ENCODE measurements at regions not wholly inside any gene's neighbourhood (a gene's known extent, or its start where the extent isn't known, plus 50 kb on each side); places are given as distances from the start of the nearest gene placed in this dataset.

DNA sequence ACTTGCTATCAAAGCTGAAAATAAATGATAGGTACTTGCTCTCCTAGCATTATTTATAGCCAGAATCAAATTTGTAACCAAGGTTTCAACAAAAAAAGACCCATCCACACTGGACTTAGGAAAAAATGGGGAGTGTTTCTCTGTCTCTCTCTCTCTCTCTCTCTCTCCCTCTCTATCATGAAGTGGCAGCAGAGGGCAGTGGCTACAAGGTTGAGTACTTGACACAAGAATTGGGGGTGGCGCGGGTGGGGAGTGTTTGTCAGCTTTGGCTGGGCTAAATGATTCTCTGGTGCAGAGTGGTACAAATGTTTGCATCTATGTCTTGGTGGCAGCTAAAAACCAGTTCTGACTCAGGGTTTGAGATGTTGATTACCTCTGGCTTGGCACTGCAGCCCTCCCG lies 85.0 kb downstream of the RBM43 start:
- Histone ChIP-seq H3K4me2 (ENCODE audit: low read length) (no peak overlapping the region), H2AFZ (ENCODE audit: low read depth, low read length) (no peak overlapping the region), H3K36me3 (replicated peaks; ENCODE audit: low read depth, low read length) (no peaks in the 10 kb centered on the region), H3K27me3 (ENCODE audit: low read depth, low read length) (peaks cover 7% of the 10 kb centered on the region), H3K27ac (ENCODE audit: low read length) (no peak overlapping the region), H3K79me2 (ENCODE audit: low read length) (no peaks in the 10 kb centered on the region), H4K20me1 (ENCODE audit: insufficient read depth, low read length) (no peaks in the 10 kb centered on the region), H3K9me3 (ENCODE audit: insufficient read depth, low read length) (no peaks in the 10 kb centered on the region), H3K4me3 (ENCODE audit: low read length) (no peak overlapping the region), H3K4me1 (ENCODE audit: low read length) (0 out of 2 replicates have a peak, but pooled peaks cover 5% of the 10 kb centered on the region), H3K9ac (ENCODE audit: low read length) (no peak overlapping the region)
- TF ChIP-seq EZH2phosphoT487 (IDR thresholded peaks at IDR 0.05; ENCODE audit: low read depth), result no peak
- TF ChIP-seq, protein P1, sequence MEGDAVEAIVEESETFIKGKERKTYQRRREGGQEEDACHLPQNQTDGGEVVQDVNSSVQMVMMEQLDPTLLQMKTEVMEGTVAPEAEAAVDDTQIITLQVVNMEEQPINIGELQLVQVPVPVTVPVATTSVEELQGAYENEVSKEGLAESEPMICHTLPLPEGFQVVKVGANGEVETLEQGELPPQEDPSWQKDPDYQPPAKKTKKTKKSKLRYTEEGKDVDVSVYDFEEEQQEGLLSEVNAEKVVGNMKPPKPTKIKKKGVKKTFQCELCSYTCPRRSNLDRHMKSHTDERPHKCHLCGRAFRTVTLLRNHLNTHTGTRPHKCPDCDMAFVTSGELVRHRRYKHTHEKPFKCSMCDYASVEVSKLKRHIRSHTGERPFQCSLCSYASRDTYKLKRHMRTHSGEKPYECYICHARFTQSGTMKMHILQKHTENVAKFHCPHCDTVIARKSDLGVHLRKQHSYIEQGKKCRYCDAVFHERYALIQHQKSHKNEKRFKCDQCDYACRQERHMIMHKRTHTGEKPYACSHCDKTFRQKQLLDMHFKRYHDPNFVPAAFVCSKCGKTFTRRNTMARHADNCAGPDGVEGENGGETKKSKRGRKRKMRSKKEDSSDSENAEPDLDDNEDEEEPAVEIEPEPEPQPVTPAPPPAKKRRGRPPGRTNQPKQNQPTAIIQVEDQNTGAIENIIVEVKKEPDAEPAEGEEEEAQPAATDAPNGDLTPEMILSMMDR (IDR thresholded peaks at IDR 0.05; ENCODE audit: low read depth, low read length), result peak; percentile 25

DNA sequence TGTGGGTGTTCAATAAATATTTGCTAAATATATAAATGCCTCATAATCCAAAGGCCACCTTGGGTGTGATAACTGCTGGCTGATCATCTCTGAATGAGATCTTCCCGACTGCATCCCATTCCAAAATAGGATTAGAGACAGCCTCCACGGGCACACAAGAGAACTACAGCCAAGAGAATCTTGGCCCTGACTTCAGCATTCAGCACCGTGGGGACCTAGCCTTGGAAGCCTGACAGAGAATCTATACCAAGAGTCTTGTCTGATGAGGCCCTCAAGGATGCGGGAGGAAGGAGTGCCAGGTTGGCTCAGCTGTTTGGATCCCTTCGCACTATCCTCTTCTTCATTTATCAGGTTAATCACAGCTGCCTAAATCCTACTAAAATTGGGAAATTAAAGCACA lies 85.8 kb downstream of the RBM43 start:
- Histone ChIP-seq H3K9ac (ENCODE audit: low read length) (no peak overlapping the region), H3K36me3 (replicated peaks; ENCODE audit: low read depth, low read length) (no peaks in the 10 kb centered on the region), H3K9me3 (ENCODE audit: insufficient read depth, low read length) (no peaks in the 10 kb centered on the region), H3K4me3 (ENCODE audit: low read length) (no peak overlapping the region), H4K20me1 (ENCODE audit: insufficient read depth, low read length) (no peaks in the 10 kb centered on the region), H2AFZ (ENCODE audit: low read depth, low read length) (no peak overlapping the region), H3K4me1 (ENCODE audit: low read length) (0 out of 2 replicates have a peak, but pooled peaks cover 5% of the 10 kb centered on the region), H3K4me2 (ENCODE audit: low read length) (no peak overlapping the region), H3K79me2 (ENCODE audit: low read length) (no peaks in the 10 kb centered on the region), H3K27me3 (ENCODE audit: low read depth, low read length) (peaks cover 6% of the 10 kb centered on the region), H3K27ac (ENCODE audit: low read length) (no peak overlapping the region)
- TF ChIP-seq, protein P1 (IDR thresholded peaks at IDR 0.05; ENCODE audit: low read depth, low read length), result no peak
- TF ChIP-seq EZH2phosphoT487 (IDR thresholded peaks at IDR 0.05; ENCODE audit: low read depth), result no peak

DNA sequence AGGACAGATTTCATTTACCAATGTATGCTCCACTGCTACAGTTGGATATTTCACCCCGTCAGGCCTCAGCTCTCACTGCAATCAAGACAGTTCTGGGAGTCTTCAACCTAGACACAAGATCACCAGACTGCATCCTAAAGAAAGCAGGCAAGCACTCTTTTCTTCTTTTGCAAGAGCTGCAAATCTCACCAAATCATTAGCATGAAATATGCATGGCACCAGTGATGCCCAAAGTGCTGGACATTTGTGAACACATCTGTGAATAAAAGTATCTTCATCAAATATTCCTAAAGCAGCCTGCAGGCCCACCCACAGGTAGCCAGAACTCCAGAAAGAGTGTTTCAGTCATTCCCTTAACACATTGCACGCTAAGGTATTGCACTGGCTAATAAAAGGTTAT lies 87.5 kb downstream of the RBM43 start:
- Histone ChIP-seq H3K4me3 (ENCODE audit: low read length) (no peak overlapping the region), H3K27ac (ENCODE audit: low read length) (no peak overlapping the region), H3K9me3 (ENCODE audit: insufficient read depth, low read length) (no peaks in the 10 kb centered on the region), H3K4me1 (ENCODE audit: low read length) (0 out of 2 replicates have a peak, but pooled peaks cover 5% of the 10 kb centered on the region), H3K36me3 (replicated peaks; ENCODE audit: low read depth, low read length) (no peaks in the 10 kb centered on the region), H2AFZ (ENCODE audit: low read depth, low read length) (no peak overlapping the region), H3K27me3 (ENCODE audit: low read depth, low read length) (peaks cover 3% of the 10 kb centered on the region; the same call in 1 of the 2 replicates), H3K79me2 (ENCODE audit: low read length) (no peaks in the 10 kb centered on the region), H4K20me1 (ENCODE audit: insufficient read depth, low read length) (no peaks in the 10 kb centered on the region), H3K9ac (ENCODE audit: low read length) (no peak overlapping the region), H3K4me2 (ENCODE audit: low read length) (no peak overlapping the region)
- TF ChIP-seq, protein P1 (IDR thresholded peaks at IDR 0.05; ENCODE audit: low read depth, low read length), result no peak
- TF ChIP-seq EZH2phosphoT487 (IDR thresholded peaks at IDR 0.05; ENCODE audit: low read depth), result no peak

DNA sequence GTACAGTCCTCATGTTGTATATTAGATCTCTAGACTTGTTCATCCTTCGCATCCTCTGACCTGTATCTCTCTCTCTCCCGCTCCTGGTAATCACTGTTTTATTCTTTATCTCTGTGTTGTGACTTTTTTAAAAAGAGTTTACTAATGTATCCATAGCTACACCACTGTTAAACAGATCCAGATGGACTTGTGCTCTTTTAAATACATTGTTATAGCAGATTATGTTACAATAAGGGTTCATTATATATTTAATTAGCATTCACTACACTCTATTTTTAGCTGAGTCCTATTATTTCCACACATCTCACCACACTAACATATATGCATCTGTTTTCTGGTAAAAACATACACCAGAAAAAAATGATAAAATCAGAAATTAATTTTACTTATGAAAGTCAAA lies 90.5 kb downstream of the RBM43 start:
- TF ChIP-seq EZH2phosphoT487 (IDR thresholded peaks at IDR 0.05; ENCODE audit: low read depth), result no peak
- TF ChIP-seq, protein P1 (IDR thresholded peaks at IDR 0.05; ENCODE audit: low read depth, low read length), result no peak
- no peaks in the 10 kb centered on the region for H3K4me1 ChIP-seq (ENCODE audit: low read length)

More for the DNA sequence above, 90.5 kb downstream of the RBM43 start:
- Histone ChIP-seq H3K79me2 (ENCODE audit: low read length) (no peaks in the 10 kb centered on the region), H4K20me1 (ENCODE audit: insufficient read depth, low read length) (no peaks in the 10 kb centered on the region), H2AFZ (ENCODE audit: low read depth, low read length) (no peak overlapping the region), H3K27ac (ENCODE audit: low read length) (no peak overlapping the region), H3K9ac (ENCODE audit: low read length) (no peak overlapping the region), H3K27me3 (ENCODE audit: low read depth, low read length) (no peaks in the 10 kb centered on the region), H3K9me3 (ENCODE audit: insufficient read depth, low read length) (no peaks in the 10 kb centered on the region), H3K36me3 (replicated peaks; ENCODE audit: low read depth, low read length) (no peaks in the 10 kb centered on the region), H3K4me3 (ENCODE audit: low read length) (no peak overlapping the region), H3K4me2 (ENCODE audit: low read length) (no peak overlapping the region)

All from OCI-LY3 (cell line).